ENCODE measurements at regions not wholly inside any gene's neighbourhood (a gene's known extent, or its start where the extent isn't known, plus 50 kb on each side); places are given as distances from the start of the nearest gene placed in this dataset.

DNA sequence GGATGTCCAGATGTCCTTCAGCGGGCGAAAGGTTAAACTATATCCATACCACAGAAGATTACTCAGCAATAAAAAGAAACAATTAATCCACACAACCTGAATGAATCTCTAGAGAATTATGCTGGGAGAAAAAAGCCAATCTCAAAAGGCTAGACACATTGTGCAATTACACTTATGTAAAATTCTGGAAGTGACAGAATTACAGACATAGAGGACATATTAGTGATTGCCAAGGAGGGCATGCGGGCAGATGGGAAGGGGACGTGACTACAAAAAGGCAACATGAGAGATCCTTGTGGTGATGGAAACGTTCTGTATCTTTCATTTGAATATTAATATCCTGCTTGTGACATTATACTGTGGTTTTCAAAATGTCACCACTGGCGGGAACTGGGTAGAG lies 103.5 kb upstream of the BMAL1 start:
- TF ChIP-seq, protein P1, sequence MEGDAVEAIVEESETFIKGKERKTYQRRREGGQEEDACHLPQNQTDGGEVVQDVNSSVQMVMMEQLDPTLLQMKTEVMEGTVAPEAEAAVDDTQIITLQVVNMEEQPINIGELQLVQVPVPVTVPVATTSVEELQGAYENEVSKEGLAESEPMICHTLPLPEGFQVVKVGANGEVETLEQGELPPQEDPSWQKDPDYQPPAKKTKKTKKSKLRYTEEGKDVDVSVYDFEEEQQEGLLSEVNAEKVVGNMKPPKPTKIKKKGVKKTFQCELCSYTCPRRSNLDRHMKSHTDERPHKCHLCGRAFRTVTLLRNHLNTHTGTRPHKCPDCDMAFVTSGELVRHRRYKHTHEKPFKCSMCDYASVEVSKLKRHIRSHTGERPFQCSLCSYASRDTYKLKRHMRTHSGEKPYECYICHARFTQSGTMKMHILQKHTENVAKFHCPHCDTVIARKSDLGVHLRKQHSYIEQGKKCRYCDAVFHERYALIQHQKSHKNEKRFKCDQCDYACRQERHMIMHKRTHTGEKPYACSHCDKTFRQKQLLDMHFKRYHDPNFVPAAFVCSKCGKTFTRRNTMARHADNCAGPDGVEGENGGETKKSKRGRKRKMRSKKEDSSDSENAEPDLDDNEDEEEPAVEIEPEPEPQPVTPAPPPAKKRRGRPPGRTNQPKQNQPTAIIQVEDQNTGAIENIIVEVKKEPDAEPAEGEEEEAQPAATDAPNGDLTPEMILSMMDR (IDR thresholded peaks at IDR 0.05 in 4 of 5, conservative IDR thresholded peaks at IDR 0.05 in 1 of 5), result no peak
- no peak for TF ChIP-seq POLR2A (IDR thresholded peaks at IDR 0.05)
